Activated B cell treated with CpG ODN at 0.5 μM for 24 hours (primary cell): ENCODE measurements at regions not wholly inside any gene's neighbourhood (a gene's known extent, or its start where the extent isn't known, plus 50 kb on each side); places are given as distances from the start of the nearest gene placed in this dataset.

Source experiments
- ATAC-seq: fragments of 200-7000 bp; cut with Tn5 transposase; one replicate; pipeline ENCODE4 v1.10.0; 2021; ENCODE audit warnings: low read depth, mild to moderate bottlenecking, moderate library complexity
- CTCF ChIA-PET: fragments of 350-600 bp; sonication (Branson Sonifier 250); formaldehyde crosslinking; loops from one replicate; lab custom pipeline; 2021; ENCODE audit warnings: antibody characterized with exemption; lab: Charles Lee
- POLR2A ChIA-PET: fragments of 350-600 bp; sonication (Branson Sonifier 250); formaldehyde crosslinking; loops from one replicate; lab custom pipeline; 2021; ENCODE audit warnings: antibody characterized with exemption; lab: Charles Lee
- DNase-seq: peaks from one replicate; pipeline ENCODE4 v3.0.0; 2022
- H3K27ac Mint-ChIP-seq: one replicate; pipeline ENCODE4 v1.8.0; 2020; ENCODE audit warnings: mixed read lengths
- H3K27me3 Mint-ChIP-seq: one replicate; pipeline ENCODE4 v1.8.0; 2021; ENCODE audit warnings: mixed read lengths
- H3K36me3 Mint-ChIP-seq: one replicate; pipeline ENCODE4 v1.8.0; 2021; ENCODE audit warnings: low read depth, mixed read lengths
- H3K4me1 Mint-ChIP-seq: one replicate; pipeline ENCODE4 v1.8.0; 2021; ENCODE audit warnings: mixed read lengths
- H3K4me3 Mint-ChIP-seq: one replicate; pipeline ENCODE4 v1.8.0; 2020; ENCODE audit warnings: mild to moderate bottlenecking, mixed read lengths
- H3K9me3 Mint-ChIP-seq: one replicate; pipeline ENCODE4 v1.8.0; 2020; ENCODE audit warnings: mixed read lengths
- intact Hi-C: fragments of 100-400 bp; cut with micrococcal nuclease; formaldehyde crosslinking; loops from one replicate; pipeline ENCODE4 v1.15.1; 2024
- TF ChIP-seq, protein P1 (sequence below): fragments of 200-600 bp; IDR thresholded peaks from one replicate; pipeline ENCODE4 v1.8.0; 2022; ENCODE audit warnings: antibody characterized with exemption, mild to moderate bottlenecking

DNA sequence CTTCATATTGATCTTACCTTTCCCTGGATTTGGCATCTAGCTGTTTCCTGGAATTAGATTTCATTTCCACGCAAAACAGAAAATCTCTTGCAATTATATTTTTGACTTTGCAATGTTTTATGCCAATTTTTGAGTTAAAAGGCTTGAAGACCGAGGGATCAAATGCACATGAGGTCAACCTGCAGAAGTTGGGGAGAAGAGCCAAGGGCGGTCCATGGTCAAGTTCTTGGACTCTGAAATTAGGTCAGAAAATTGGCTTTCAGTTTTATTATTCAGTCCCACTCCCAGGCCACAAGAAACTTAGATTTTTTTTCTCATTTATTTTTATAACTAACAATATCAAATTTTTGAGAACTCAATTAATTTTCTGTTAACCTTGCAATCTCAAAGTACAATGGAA lies 499.1 kb upstream of the USP24 start:
- intact Hi-C loops = no loop called here
- H3K36me3 Mint-ChIP-seq = no peaks in the 10 kb centered on the region
- H3K9me3 Mint-ChIP-seq = no peaks in the 10 kb centered on the region
- CTCF ChIA-PET = no interaction called here
- H3K4me3 Mint-ChIP-seq = no peak overlapping the region
- ATAC-seq (no peak), DNase-seq (no peak)
- no peak overlapping the region for H3K27ac Mint-ChIP-seq
- no peaks in the 10 kb centered on the region for H3K4me1 Mint-ChIP-seq
- POLR2A ChIA-PET = no interaction called here
- TF ChIP-seq, protein P1, sequence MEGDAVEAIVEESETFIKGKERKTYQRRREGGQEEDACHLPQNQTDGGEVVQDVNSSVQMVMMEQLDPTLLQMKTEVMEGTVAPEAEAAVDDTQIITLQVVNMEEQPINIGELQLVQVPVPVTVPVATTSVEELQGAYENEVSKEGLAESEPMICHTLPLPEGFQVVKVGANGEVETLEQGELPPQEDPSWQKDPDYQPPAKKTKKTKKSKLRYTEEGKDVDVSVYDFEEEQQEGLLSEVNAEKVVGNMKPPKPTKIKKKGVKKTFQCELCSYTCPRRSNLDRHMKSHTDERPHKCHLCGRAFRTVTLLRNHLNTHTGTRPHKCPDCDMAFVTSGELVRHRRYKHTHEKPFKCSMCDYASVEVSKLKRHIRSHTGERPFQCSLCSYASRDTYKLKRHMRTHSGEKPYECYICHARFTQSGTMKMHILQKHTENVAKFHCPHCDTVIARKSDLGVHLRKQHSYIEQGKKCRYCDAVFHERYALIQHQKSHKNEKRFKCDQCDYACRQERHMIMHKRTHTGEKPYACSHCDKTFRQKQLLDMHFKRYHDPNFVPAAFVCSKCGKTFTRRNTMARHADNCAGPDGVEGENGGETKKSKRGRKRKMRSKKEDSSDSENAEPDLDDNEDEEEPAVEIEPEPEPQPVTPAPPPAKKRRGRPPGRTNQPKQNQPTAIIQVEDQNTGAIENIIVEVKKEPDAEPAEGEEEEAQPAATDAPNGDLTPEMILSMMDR = no peak
- peaks cover 4% of the 10 kb centered on the region for H3K27me3 Mint-ChIP-seq

DNA sequence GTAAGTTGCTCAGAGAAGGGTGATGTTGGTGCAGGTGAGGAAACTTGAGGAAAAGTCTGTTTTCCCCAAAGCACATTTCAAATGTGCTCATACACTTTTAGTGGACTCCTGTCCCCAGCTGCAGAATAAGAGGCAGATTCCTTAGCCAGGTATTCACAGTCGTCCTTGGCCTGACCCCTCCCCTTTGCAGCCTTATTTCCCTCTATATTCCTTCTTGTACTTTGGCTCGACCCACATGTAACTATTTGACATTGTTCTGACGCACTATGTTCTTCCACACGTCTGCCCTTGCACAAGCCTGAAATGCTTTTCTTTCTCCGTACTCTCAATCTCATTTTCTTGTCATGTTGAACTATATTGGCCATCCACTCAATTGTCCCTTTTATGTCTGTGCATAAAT lies 498.4 kb upstream of the USP24 start:
- ChIA-PET POLR2A (no interaction called here), CTCF (no interaction called here)
- Mint-ChIP-seq H3K27me3 (peaks cover 4% of the 10 kb centered on the region), H3K36me3 (no peaks in the 10 kb centered on the region), H3K4me1 (no peaks in the 10 kb centered on the region), H3K9me3 (no peaks in the 10 kb centered on the region), H3K4me3 (no peak overlapping the region), H3K27ac (no peak overlapping the region)
- DNase-seq = no peak
- no peak for ATAC-seq
- TF ChIP-seq, protein P1 = no peak
- intact Hi-C loops = no loop called here

DNA sequence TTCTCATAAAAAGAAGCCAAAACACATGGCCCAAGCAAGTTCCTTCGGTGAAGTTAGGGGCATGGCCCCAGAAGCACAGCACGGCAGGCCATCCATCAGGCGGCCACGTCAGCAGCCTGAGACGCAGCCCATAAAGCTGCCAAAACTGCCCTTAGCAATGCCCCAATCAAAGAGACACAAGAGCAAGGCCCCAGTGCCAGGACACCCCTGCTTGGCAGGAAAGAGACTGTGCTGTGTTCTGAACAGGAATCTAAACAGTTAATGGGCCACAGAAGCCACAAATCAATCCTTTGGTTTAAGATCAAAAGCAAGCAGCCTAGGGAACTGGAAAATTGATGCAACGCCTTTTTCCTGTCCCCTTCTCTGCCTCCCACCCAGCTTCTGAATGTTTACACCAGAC lies 497.0 kb upstream of the USP24 start:
- no peaks in the 10 kb centered on the region for H3K27me3 Mint-ChIP-seq
- no peaks in the 10 kb centered on the region for H3K9me3 Mint-ChIP-seq
- DNase-seq (no peak), ATAC-seq (no peak)
- ChIA-PET POLR2A (no interaction called here), CTCF (no interaction called here)
- H3K4me1 Mint-ChIP-seq = no peaks in the 10 kb centered on the region
- H3K36me3 Mint-ChIP-seq = no peaks in the 10 kb centered on the region
- H3K27ac Mint-ChIP-seq = no peak overlapping the region
- intact Hi-C loops = no loop called here
- H3K4me3 Mint-ChIP-seq = no peak overlapping the region
- TF ChIP-seq, protein P1 = no peak

DNA sequence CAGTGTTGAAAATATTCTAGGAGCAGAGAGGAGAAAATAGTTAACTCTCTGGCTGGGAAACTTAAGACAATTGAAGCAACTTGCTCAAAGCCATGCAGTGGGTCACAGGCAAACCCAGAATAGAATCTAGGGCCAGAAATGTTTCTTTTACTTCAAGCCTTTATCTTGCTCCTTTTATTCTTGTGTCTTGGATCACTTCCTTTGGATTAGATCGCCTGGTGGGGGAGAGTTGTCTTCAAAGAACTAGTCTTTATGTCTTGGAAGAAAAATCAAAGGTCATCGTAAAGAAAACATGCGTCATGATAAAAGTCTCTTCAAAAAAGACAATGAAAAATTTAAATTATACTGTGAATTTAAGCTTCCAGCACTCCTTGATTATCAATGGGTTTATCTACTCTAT lies 493.6 kb upstream of the USP24 start:
- TF ChIP-seq, protein P1 = no peak
- intact Hi-C loops = no loop called here

DNA sequence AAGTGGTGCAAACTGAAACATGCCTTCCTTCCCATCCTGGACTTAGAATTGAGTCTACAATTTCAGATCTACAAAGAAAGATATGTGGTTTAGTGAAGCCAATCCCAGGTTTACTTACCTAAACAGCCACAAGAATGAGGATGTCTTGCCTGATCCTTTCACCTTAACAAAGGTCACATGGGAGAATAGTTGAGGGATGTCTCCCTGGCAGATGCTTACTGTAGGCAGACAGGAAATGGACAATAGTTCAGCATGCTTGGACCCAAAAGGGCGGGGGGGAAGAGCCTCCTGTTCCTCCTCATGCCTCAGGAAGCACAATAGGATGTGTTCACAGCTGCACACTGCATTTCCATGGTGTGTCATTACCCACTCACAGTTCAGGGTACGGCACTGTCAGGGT lies 492.7 kb upstream of the USP24 start:
- Mint-ChIP-seq H3K27me3 (no peaks in the 10 kb centered on the region), H3K4me1 (no peaks in the 10 kb centered on the region), H3K9me3 (no peaks in the 10 kb centered on the region), H3K36me3 (no peaks in the 10 kb centered on the region), H3K27ac (no peak overlapping the region), H3K4me3 (no peak overlapping the region)
- ATAC-seq (no peak), DNase-seq (no peak)
- TF ChIP-seq, protein P1 = no peak
- POLR2A ChIA-PET = no interaction called here
- intact Hi-C loops = no loop called here
- CTCF ChIA-PET = interaction anchor here (1.2 kb wide), 1 partner anchor 9 kb away, joined by 4 read pairs; no protein-coding TSS in a partner anchor

More for the DNA sequence above, 493.6 kb upstream of the USP24 start:
- H3K36me3 Mint-ChIP-seq = no peaks in the 10 kb centered on the region
- H3K4me1 Mint-ChIP-seq = no peaks in the 10 kb centered on the region
- H3K27ac Mint-ChIP-seq = no peak overlapping the region
- H3K4me3 Mint-ChIP-seq = no peak overlapping the region
- POLR2A ChIA-PET = no interaction called here
- H3K27me3 Mint-ChIP-seq = no peaks in the 10 kb centered on the region
- CTCF ChIA-PET = no interaction called here
- no peak for ATAC-seq
- no peaks in the 10 kb centered on the region for H3K9me3 Mint-ChIP-seq
- DNase-seq = no peak
